C1 segment of cervical spinal cord (tissue), 14 donors: ENCODE measurements at regions not wholly inside any gene's neighbourhood (a gene's known extent, or its start where the extent isn't known, plus 50 kb on each side); places are given as distances from the start of the nearest gene placed in this dataset.

Source experiments
- DNase-seq, 14 donors: peaks; one replicate each; lab custom pipeline; 2025; lab: John Stamatoyannopoulos, UW

DNA sequence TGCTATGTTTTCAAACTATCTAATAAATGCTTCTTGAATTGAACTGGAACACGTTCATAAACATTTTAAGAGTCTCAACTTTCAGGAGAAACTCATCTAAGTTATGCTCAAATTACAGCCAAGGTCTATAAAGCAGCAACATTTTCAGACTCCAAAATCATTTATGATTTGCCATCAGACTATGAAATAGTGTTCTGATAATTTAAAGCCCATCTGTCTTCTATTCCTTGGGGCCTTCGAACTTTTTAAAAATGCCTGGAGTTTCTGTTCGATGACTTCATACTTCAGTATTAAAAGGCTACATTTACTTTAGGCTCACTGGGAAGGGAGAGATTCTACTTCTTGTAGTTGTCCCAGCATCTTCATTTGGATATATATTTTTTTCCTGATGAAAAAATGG, 73.6 kb upstream of the NXPH2 start:
- no peak for DNase-seq

DNA sequence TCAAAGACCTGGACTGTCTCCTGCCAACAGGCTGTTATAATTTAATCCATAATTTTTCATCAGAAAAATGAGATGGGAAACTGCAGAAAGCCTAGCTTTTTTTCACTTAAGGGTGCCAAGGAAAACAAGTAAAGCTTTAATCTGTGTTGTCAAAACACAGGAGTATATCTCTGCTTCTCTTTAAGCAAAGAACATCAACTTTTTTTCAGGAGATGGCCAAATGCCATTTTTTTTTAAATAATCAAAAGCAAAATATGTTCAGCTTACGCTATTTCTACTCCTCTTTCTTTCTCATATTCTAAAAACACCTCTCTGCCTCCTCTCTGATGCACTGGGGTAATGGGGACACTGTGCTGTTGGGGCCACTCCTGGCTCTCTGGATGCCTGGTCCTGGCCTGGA, 73.1 kb upstream of the NXPH2 start:
- no peak for DNase-seq

DNA sequence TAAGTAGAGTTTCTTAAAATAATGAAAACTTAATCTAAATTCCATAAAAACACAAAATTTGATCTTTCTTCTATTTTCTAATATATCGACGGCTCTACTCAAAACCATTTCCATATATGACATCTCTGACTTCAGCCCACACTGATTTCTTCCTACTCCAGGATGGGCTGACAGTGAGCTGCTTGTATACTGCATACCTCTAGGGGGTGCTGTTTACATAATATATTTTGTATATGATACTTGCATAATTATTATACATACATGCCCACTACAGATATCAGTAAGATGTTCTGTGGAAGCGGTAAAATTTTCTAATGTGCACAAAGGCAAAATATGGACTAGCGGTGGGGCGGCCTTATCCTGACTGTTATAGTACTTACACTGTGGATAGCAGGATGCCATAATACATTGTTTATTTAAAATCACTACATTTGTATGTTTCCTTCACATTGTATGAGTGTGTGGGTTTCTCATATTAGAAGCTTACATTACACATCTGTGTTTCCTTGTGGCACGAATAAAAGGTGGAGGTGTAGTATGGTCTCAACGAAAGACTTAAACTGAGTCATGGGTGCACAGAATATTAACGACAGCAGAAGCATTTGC, 66.1 kb upstream of the NXPH2 start:
- DNase-seq: no peak

DNA sequence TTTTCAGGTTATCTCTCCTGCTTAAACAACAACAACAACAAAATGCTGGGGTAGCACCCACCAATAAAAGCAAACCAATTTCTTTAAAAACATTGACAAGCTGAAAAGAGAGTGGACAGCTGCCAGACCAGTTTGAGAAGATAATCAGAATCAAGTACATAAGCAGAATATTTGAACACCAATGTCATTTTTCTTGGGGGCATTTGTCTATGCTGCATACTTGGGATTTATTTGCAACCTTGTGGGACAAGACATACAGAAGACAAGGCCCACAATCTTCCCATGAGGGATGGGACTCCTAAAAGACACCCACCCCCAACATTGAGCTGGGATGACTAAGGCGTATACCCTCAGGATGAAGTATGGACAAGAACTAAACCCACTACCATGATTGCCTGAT, 62.2 kb upstream of the NXPH2 start:
- DNase-seq: no peak

DNA sequence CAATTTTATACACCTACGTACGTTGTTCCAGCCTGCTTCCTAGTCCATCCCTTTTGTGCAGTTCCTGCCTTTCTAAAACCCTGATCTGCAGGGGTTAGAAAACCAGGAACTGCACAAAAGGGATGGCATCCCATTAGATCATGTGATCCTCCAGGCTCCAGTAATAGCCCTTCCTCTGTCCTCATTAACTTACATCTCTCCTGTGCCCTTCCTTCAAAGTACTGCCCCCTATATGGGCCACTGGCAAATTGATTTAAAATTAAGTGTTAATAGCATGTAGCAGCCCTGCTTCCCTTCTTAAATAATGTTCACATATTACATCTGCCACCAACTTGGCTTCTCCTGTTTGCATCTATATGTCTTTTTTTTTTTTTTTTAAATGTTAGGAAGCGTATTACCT, 61.3 kb upstream of the NXPH2 start:
- DNase-seq: no peak

DNA sequence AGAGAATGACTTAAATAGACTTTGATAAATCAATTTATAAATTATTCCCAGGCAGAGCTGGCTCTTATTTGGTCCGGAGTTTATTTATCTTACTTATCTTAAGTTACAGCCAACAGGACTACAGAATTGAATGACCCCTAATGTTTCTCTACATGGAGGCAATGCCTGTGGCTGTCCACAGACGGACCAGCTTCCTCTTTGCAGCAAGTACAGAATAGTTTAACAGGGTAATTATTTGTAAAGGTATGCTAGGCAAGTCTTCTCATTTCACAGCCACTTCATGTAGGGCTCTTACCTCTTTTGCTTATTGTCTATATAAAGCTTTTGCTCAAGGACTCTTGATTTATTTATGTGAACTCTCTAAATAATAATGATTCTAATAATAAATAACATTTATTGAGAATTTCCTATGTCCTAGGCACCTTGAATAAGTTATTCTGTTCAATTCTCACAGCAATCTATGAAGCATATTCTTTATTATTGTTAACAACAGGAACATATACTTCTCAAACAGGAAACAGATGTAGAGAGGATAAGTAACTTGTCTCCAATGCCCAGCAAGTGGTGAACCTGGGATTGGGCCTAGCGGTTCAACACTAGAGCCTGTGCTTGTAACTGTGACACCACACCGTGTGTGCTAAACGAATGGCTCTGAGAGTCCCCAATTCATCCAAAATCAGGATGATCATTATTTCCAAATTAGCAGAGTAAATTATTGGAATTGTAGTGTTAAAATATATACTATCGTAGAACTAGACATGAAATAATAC, 58.8 kb upstream of the NXPH2 start:
- no peak for DNase-seq

DNA sequence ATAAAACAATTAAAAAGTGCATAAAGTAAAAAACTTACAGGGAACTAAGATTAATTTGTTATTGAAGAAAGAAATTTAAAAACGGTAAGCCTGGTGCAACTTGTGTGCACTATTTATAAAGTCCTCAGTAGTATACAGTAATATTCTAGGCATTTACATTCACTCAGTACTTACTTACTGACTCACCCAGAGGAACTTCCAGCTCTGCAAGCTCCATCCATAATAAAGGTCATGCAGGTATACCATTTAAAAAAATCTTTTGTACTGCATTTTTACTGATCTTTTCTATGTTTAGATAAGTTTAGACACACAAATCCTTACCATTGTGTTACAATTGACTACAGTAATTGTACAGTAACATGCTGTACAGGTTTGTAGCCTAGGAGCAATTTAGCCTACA, 51.5 kb upstream of the NXPH2 start:
- DNase-seq: no peak

DNA sequence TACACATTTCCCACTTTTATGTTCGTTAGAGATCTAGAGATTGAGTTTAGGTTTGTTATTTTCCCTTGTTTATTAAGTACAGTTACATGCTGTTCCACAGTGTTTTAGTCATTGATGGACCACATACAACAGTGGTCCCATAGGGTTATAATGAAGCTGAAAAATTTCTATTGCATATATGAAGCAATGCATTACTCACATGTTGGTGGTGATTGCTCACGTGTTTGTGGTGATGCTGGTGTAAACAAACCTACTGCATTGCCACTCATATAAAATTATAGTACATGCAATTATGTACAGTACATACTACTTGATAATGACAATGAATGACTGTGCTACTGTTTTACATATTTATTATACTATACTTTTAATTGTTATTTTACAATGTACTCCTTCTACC, 51.0 kb upstream of the NXPH2 start:
- DNase-seq: no peak

DNA sequence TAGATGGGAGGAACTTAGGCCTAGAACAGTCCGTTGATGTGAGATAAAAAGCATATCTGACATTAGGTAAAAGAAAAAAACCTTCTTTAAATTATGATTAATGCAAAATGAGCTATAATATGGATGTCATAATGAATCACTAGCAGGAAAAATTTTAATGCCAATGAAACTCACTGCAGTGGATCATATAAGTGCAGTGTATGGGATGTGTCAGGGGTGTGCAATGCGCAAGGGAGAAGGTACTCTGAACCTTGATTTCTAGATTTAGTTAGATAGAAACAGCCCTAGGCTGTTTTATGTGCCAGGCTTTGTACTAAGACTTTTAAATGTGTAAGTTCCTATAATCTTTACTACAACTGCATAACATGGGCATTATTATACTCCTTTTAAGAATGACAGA, 50.4 kb upstream of the NXPH2 start:
- DNase-seq: no peak
